ENCODE measurements at regions not wholly inside any gene's neighbourhood (a gene's known extent, or its start where the extent isn't known, plus 50 kb on each side); places are given as distances from the start of the nearest gene placed in this dataset.
"Not testable (repeated sequence)": the region's sequence is repeated elsewhere in the genome, so short reads cannot be mapped to it uniquely, and the experiment has no call there.

- DNase-seq, result no peak
These were observed 220.6 kb downstream of the DHX15 start for GRCh38 chr4:24363751-24364150.

DNA sequence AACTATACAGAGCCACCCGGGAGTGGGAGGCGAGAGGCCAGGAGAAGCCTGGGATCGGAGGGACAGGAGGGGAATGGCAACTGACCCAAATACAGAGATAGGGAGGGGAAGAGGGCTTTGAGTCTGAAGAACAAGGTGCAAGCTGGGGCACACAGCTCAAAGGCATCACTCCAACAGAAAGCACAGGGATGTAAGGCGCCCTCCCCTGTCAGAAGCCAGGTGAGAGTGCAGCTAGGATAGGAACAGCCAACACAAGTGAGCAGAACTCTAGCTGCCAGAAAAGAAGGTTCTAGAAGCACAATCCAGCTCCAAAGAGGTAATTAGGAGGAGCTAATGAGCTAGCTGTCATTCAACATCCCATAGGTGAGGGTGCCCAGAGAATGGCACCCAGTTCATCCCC, 232.2 kb downstream of the DHX15 start:
- no peak for DNase-seq

- not testable (repeated sequence) for DNase-seq
These were observed 235.0 kb downstream of the DHX15 start for GRCh38 chr4:24349168-24349996.

- no peak for DNase-seq
These were observed 245.1 kb downstream of the DHX15 start for GRCh38 chr4:24339260-24339659.

GRCh38 chr4:24337451-24338190, 246.7 kb downstream of the DHX15 start:
- no peak for DNase-seq

- DNase-seq, result no peak
These were observed 248.7 kb downstream of the DHX15 start for GRCh38 chr4:24335616-24336015.

- DNase-seq, result no peak
These were observed 249.4 kb downstream of the DHX15 start for GRCh38 chr4:24334906-24335305.

- DNase-seq, result no peak
These were observed 253.8 kb downstream of the DHX15 start for GRCh38 chr4:24330573-24330972.

DNA sequence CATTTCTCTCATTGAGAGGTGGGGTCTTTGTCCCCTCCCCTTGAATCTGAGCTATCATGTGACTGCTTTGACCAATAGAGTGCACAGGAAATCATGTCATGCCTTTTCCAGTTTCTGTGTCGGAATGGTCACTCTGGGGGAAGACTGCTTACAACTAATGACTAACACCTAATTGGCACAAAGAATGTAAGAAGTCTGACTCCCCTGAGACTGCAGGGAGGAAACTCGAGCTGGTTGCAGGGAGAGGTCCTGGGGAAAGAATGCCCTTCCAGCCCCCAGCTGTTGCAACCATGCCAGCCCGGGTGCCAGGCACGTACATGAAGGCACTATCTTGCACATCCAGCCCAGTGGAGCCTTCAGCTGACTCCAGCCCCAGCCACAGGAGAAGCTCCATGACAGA, 254.2 kb downstream of the DHX15 start:
- DNase-seq, result no peak

- DNase-seq, result no peak
These were observed 255.6 kb downstream of the DHX15 start for GRCh38 chr4:24328711-24329110.

GRCh38 chr4:24328310-24328709, 256.0 kb downstream of the DHX15 start:
- DNase-seq, result no peak

GRCh38 chr4:24322995-24323394, 261.4 kb downstream of the DHX15 start:
- no peak for DNase-seq

DNA sequence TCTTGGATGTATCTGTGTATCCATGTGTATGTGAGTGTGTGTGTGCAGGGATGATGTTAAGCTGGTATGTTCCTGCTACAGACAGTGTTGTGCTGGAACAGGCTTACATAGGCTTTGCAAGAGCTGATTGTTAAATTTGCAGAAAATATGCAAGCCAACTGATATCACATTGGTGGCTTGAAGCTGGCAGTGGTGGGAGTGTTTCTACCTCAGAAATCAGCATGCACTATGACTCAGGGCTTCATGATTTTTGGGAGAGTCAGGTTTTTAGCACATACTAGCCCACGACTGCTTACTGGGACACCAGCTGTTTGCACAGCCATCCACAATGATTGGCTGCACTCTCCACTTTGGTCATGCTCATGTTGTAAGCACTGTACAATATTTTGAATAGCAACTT, 261.8 kb downstream of the DHX15 start:
- no peak for DNase-seq

DNA sequence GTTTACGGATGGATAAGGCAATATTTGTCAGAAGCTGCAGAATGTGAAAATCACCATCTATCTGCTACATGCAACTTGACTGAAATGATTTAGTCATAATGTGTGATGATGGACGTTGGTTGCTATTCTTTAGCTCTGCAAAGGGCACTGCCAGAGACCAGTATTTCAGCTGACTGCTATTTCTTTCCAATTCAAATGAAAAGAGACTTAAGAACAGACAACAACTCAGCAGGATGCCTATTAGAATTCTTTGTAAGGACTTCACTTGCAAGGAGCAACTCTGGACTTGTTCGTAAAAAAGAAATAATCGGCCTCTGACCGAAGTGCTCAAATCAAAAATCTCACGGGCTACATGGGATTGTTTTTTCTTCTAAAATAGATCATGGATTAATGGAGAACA, 262.7 kb downstream of the DHX15 start:
- DNase-seq, result no peak

- DNase-seq, result no peak
These were observed 263.2 kb downstream of the DHX15 start for GRCh38 chr4:24321131-24321530.

GRCh38 chr4:24319387-24319786, 265.0 kb downstream of the DHX15 start:
- no peak for DNase-seq

GRCh38 chr4:24315056-24315455, 269.3 kb downstream of the DHX15 start:
- DNase-seq, result no peak

- DNase-seq, result no peak
These were observed 272.0 kb downstream of the DHX15 start for GRCh38 chr4:24312261-24312913.

GRCh38 chr4:24303926-24304325, 280.4 kb downstream of the DHX15 start:
- no peak for DNase-seq

GRCh38 chr4:24298911-24299310, 285.4 kb downstream of the DHX15 start:
- no peak for DNase-seq

GRCh38 chr4:24287096-24287495, 297.3 kb downstream of the DHX15 start:
- no peak for DNase-seq

- DNase-seq, result no peak
These were observed 298.6 kb downstream of the DHX15 start for GRCh38 chr4:24285759-24286158.

DNA sequence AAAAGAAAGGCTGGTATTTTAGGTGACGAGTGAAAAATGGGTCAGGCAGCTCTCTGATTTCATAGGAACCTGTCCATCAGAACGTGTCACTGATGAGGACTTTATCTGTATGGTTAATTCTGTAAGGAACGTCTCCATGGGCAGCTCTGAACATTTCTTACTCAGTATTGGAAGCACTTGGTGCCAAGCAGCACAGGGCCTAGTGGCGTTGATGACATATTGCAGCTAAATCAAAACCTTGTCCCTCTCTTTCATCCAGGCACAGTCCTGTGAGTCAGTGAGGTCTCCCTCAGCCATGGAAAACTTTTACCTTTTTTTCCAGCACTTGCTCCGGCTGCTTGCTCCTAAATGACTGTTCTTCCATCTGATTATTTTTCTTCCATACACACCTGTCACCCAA, 301.9 kb downstream of the DHX15 start:
- no peak for DNase-seq

DNA sequence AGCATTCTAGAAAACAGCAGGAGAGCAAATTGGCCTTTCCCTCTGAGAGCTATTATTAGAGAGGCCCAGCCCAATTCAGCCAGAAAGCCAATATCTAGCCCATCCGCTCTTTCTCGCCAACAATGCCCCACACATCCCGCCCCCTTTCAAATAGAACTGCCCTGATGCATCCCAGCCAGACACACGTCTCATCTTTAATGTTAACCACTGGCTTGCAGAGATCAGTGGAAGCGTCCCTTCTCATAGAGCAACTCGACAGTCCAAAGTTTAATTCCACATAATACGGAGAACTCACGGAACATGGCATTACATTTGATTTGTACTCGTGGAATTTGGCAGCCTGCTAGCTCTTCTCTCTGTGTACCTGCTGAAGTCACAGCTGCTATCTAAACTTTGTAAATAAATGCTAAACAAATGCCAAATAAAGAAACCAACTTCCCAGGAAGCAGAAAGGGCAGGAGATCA, 304.4 kb downstream of the DHX15 start:
- no peak for DNase-seq
